IMR-90 (cell line): ENCODE measurements at regions not wholly inside any gene's neighbourhood (a gene's known extent, or its start where the extent isn't known, plus 50 kb on each side); places are given as distances from the start of the nearest gene placed in this dataset.

ENCODE experiments used
- ATAC-seq: fragments of 200-7000 bp; cut with Tn5 transposase; 2 replicates; pipeline ENCODE4 v1.9.1; 2020; ENCODE audit warnings: low read depth, mild to moderate bottlenecking, moderate library complexity
- BruUV-seq: library from RNA; stranded (reverse); fragments of 400-500 nt; replicated peaks from 2 replicates; lab custom pipeline; 2021; lab: Mats Ljungman, UMichigan
- CTCF ChIA-PET: fragments of 300-600 bp; formaldehyde crosslinking; extraction: SDS; loops from one replicate; lab custom pipeline; 2021; ENCODE audit warnings: antibody characterized with exemption; lab: Yijun Ruan, JAX
- POLR2A ChIA-PET: fragments of 300-600 bp; sonication (Branson Sonifier 250); formaldehyde crosslinking; loops from one replicate; lab custom pipeline; 2022; ENCODE audit warnings: antibody characterized with exemption; ENCODE audit not compliant: unreplicated experiment; lab: Charles Lee
- DNase-seq: peaks from one replicate; pipeline ENCODE4 v3.0.0; 2013
- H2AFZ ChIP-seq: replicated peaks from 2 replicates; pipeline ENCODE3; 2013; ENCODE audit warnings: low read length, mild to moderate bottlenecking; ENCODE audit not compliant: poor library complexity
- H2AK5ac ChIP-seq: 2 replicates; pipeline ENCODE4 v1.6.1; 2013; ENCODE audit warnings: low read depth, low read length, inconsistent platforms
- H2AK9ac ChIP-seq: replicated peaks from 2 replicates; pipeline ENCODE3; 2013; ENCODE audit warnings: mild to moderate bottlenecking, low read depth, low read length, moderate library complexity; ENCODE audit not compliant: poor library complexity
- H2BK120ac ChIP-seq: 2 replicates; pipeline ENCODE4 v1.6.1; 2013; ENCODE audit warnings: low read depth, low read length, inconsistent platforms
- H2BK15ac ChIP-seq: 3 replicates; pipeline ENCODE4 v1.6.1; 2013; ENCODE audit warnings: low read depth, low read length, inconsistent platforms
- H2BK20ac ChIP-seq: 2 replicates; pipeline ENCODE4 v1.6.1; 2013; ENCODE audit warnings: low read depth, mild to moderate bottlenecking, inconsistent platforms, low read length, moderate library complexity
- H2BK5ac ChIP-seq: 2 replicates; pipeline ENCODE4 v1.6.1; 2013; ENCODE audit warnings: mild to moderate bottlenecking, low read depth, low read length, inconsistent platforms; ENCODE audit not compliant: poor library complexity, severe bottlenecking
- H3K14ac ChIP-seq: replicated peaks from 2 replicates; pipeline ENCODE4 v1.6.1; 2013; ENCODE audit warnings: low read depth, low read length, inconsistent platforms
- H3K18ac ChIP-seq: 2 replicates; pipeline ENCODE4 v1.6.1; 2013; ENCODE audit warnings: low read depth, low read length, control low read depth
- H3K23ac ChIP-seq: 2 replicates; pipeline ENCODE4 v1.6.1; 2013; ENCODE audit warnings: low read depth, low read length, inconsistent platforms
- H3K27ac ChIP-seq: 2 replicates; pipeline ENCODE4 v1.5.1; 2013; ENCODE audit warnings: mild to moderate bottlenecking, control low read depth, low read length; ENCODE audit not compliant: insufficient read depth
- H3K27me3 ChIP-seq: 2 replicates; pipeline ENCODE4 v1.6.1; 2013; ENCODE audit warnings: low read length; ENCODE audit not compliant: control insufficient read depth, insufficient read depth
- H3K36me3 ChIP-seq: 2 replicates; pipeline ENCODE4 v1.6.1; 2013; ENCODE audit warnings: low read length, mixed read lengths; ENCODE audit not compliant: control insufficient read depth, insufficient read depth
- H3K4ac ChIP-seq: 2 replicates; pipeline ENCODE4 v1.6.1; 2013; ENCODE audit warnings: low read depth, low read length, inconsistent platforms
- H3K4me1 ChIP-seq: 2 replicates; pipeline ENCODE4 v1.6.1; 2013; ENCODE audit warnings: low read length, mixed read lengths; ENCODE audit not compliant: control insufficient read depth, insufficient read depth
- H3K4me2 ChIP-seq: 2 replicates; pipeline ENCODE4 v1.6.1; 2013; ENCODE audit warnings: low read depth, mild to moderate bottlenecking, control low read depth, low read length, moderate library complexity
- H3K4me3 ChIP-seq: 2 replicates; pipeline ENCODE4 v1.5.1; 2013; ENCODE audit warnings: low read depth, mild to moderate bottlenecking, control low read depth, low read length, moderate library complexity; ENCODE audit not compliant: insufficient read depth
- H3K56ac ChIP-seq: 2 replicates; pipeline ENCODE4 v1.6.1; 2013; ENCODE audit warnings: low read length, inconsistent platforms; ENCODE audit not compliant: insufficient read depth; ENCODE audit errors: extremely low read depth
- H3K79me1 ChIP-seq, 2 experiments: 2 replicates each; pipeline ENCODE4 v1.6.1; 2013; ENCODE audit warnings: low read length in 2 of 2, inconsistent platforms in 1 of 2, low read depth in 1 of 2
- H3K9ac ChIP-seq: 2 replicates; pipeline ENCODE4 v1.6.1; 2013; ENCODE audit warnings: low read depth, low read length, control low read depth
- H3K9me1 ChIP-seq: 2 replicates; pipeline ENCODE4 v1.6.1; 2013; ENCODE audit warnings: low read length, inconsistent platforms; ENCODE audit not compliant: insufficient read depth
- H3K9me3 ChIP-seq: 2 replicates; pipeline ENCODE4 v1.6.1; 2013; ENCODE audit warnings: low read length; ENCODE audit not compliant: control insufficient read depth, insufficient read depth
- H4K20me1 ChIP-seq: 2 replicates; pipeline ENCODE4 v1.6.1; 2013; ENCODE audit warnings: low read length, inconsistent platforms; ENCODE audit not compliant: insufficient read depth
- H4K5ac ChIP-seq: 2 replicates; pipeline ENCODE4 v1.6.1; 2013; ENCODE audit warnings: mild to moderate bottlenecking, low read depth, low read length, control low read depth
- H4K8ac ChIP-seq, 2 experiments: 2 replicates each; pipeline ENCODE4 v1.6.1; 2013; ENCODE audit warnings: low read depth in 2 of 2, low read length in 2 of 2, control low read depth in 1 of 2, inconsistent platforms in 1 of 2
- H4K91ac ChIP-seq: 2 replicates; pipeline ENCODE4 v1.6.1; 2013; ENCODE audit warnings: low read depth, low read length, inconsistent platforms; ENCODE audit not compliant: insufficient read depth
- NFE2L2 ChIP-seq: fragments of 150-350 bp; IDR thresholded peaks from 2 replicates; pipeline ENCODE4 v1.6.1; 2016; ENCODE audit warnings: low read depth, mild to moderate bottlenecking, low read length
- dilution Hi-C: fragments of 300-500 bp; cut with HindIII; formaldehyde crosslinking; loops from one replicate; pipeline ENCODE4 v1.14.3; 2018; ENCODE audit warnings: low sequenced_read_pairs; ENCODE audit not compliant: unreplicated experiment
- in situ Hi-C: fragments of 300-500 bp; cut with MboI; formaldehyde crosslinking; loops from 3 replicates; pipeline ENCODE4 v1.14.3; 2019; ENCODE audit warnings: low sequenced_read_pairs, inconsistent platforms, mixed read lengths
- intact Hi-C: fragments of 100-400 bp; cut with micrococcal nuclease; formaldehyde crosslinking; loops from 2 replicates; pipeline ENCODE4 v1.10.0; 2022

DNA sequence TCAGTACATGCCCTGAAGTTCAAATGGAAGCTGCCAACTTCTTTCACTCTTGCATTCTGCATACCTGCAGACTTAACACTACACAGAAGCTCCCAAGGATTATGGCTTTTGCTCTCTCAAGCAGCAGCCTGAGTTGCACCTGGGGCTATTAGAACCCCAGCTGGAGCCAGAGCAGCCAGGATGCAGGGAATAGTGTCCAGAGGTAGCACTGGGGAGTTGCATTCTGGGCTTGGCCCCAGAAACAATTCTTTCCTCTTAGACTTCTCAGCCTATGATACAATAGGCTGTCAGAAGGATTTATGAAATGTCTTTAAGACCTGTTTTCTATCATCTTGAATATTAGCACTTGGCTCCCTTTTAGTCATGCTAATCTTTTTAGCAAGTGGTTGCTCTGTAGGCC is 886.7 kb upstream of the GHITM start:
- Histone ChIP-seq H2AK5ac (no peak overlapping the region), H4K91ac (no peak overlapping the region), H3K23ac (no peak overlapping the region), H3K9me1 (no peaks in the 10 kb centered on the region), H3K36me3 (no peaks in the 10 kb centered on the region), H3K9ac (no peak overlapping the region), H2BK20ac (no peak overlapping the region), H3K79me1 (no peaks in the 10 kb centered on the region), H3K27me3 (no peaks in the 10 kb centered on the region), H3K4me3 (no peak overlapping the region), H3K4ac (no peak overlapping the region), H3K56ac (no peak overlapping the region), H3K4me2 (no peak overlapping the region), H2AK9ac (no peak overlapping the region), H2AFZ (no peak overlapping the region), H4K20me1 (no peaks in the 10 kb centered on the region), H4K5ac (no peak overlapping the region), H4K8ac (no peak overlapping the region), H2BK15ac (no peak overlapping the region), H3K27ac (no peak overlapping the region), H3K9me3 (peaks cover 10% of the 10 kb centered on the region), H3K18ac (no peak overlapping the region), H2BK5ac (no peak overlapping the region), H3K14ac (no peak overlapping the region), H2BK120ac (no peak overlapping the region), H3K4me1 (no peaks in the 10 kb centered on the region)
- POLR2A ChIA-PET: no interaction called here
- no TSS peak for BruUV-seq
- DNase-seq (no peak), ATAC-seq (no peak)
- in situ Hi-C loops (no loop called here), intact Hi-C loops (no loop called here), dilution Hi-C loops (no loop called here)
- no peak for TF ChIP-seq NFE2L2
- CTCF ChIA-PET: no interaction called here
